ENCODE measurements at regions not wholly inside any gene's neighbourhood (a gene's known extent, or its start where the extent isn't known, plus 50 kb on each side); places are given as distances from the start of the nearest gene placed in this dataset.

GRCh38 chr9:108640230-108640629 is 215.6 kb downstream of the ACTL7B start:
- Histone ChIP-seq H3K27me3 (ENCODE audit: control insufficient read depth in 4 of 4, insufficient read depth in 4 of 4, low read length in 3 of 4) (peaks cover 0 to 4% (median 0%) of the 10 kb centered on the region in 4 donors), H3K9me3 (ENCODE audit: control insufficient read depth in 4 of 4, low read length in 3 of 4) (no peaks in the 10 kb centered on the region), H3K27ac (ENCODE audit: low read depth in 1 of 2, low read length in 2 of 2) (no peak overlapping the region), H3K36me3 (ENCODE audit: control insufficient read depth in 4 of 4, insufficient read depth in 3 of 4, low read depth in 1 of 4, low read length in 3 of 4) (no peaks in the 10 kb centered on the region), H3K4me1 (ENCODE audit: control insufficient read depth in 4 of 4, insufficient read depth in 4 of 4, low read length in 3 of 4) (no peaks in the 10 kb centered on the region), H3K9ac (ENCODE audit: low read depth in 1 of 2, low read length in 2 of 2) (no peak overlapping the region), H3K4me3 (ENCODE audit: low read depth in 1 of 3, low read length in 3 of 3) (no peak overlapping the region)
- DNase-seq (ENCODE audit: low spot score) = no peak
- TF ChIP-seq YY1 (IDR thresholded peaks at IDR 0.05) (no peak), FOXA1 (IDR thresholded peaks at IDR 0.05) (no peak), NR2F2 (IDR thresholded peaks at IDR 0.05) (no peak)
- WGBS = 94% methylated on average over 1 of the region's 1 CpG

- H3K4me3 ChIP-seq (ENCODE audit: low read depth in 1 of 3, low read length in 3 of 3) = no peak overlapping the region
- H3K9me3 ChIP-seq (ENCODE audit: control insufficient read depth in 4 of 4, low read length in 3 of 4) = no peaks in the 10 kb centered on the region
- no peak for TF ChIP-seq REST (IDR thresholded peaks at IDR 0.05)
- no peak for TF ChIP-seq SP1 (IDR thresholded peaks at IDR 0.05)
- no peak for TF ChIP-seq EGR1 (IDR thresholded peaks at IDR 0.05; ENCODE audit: low read depth in 2 of 2)
- no peak for TF ChIP-seq CTCF (IDR thresholded peaks at IDR 0.05; ENCODE audit: low read depth, low read length, missing input control)
- no peak for TF ChIP-seq RAD21 (IDR thresholded peaks at IDR 0.05)
- TF ChIP-seq NR2F2 (IDR thresholded peaks at IDR 0.05) = no peak
- no peak for TF ChIP-seq MAX (IDR thresholded peaks at IDR 0.05)
- TF ChIP-seq RXRA (IDR thresholded peaks at IDR 0.05) = no peak
- no peak for TF ChIP-seq HNF4A (conservative IDR thresholded peaks at IDR 0.05)
- no peak for TF ChIP-seq ZBTB33 (IDR thresholded peaks at IDR 0.05)
- TF ChIP-seq ATF3 (IDR thresholded peaks at IDR 0.05) = no peak
- no peak for TF ChIP-seq GABPA (IDR thresholded peaks at IDR 0.05 in 1 of 2, conservative IDR thresholded peaks at IDR 0.05 in 1 of 2)
- TF ChIP-seq HNF4G (IDR thresholded peaks at IDR 0.05) = no peak
- TF ChIP-seq FOXA2 (IDR thresholded peaks at IDR 0.05) = no peak
- no peak for TF ChIP-seq JUND (IDR thresholded peaks at IDR 0.05)
- no peak for TF ChIP-seq YY1 (IDR thresholded peaks at IDR 0.05)
- no peak for TF ChIP-seq TAF1 (conservative IDR thresholded peaks at IDR 0.05)
- no peak for TF ChIP-seq FOXA1 (IDR thresholded peaks at IDR 0.05)
- H3K9ac ChIP-seq (ENCODE audit: low read depth in 1 of 2, low read length in 2 of 2) = no peak overlapping the region
- DNase-seq (ENCODE audit: low spot score) = no peak
- peaks cover 0 to 4% (median 0%) of the 10 kb centered on the region in 4 donors for H3K27me3 ChIP-seq (ENCODE audit: control insufficient read depth in 4 of 4, insufficient read depth in 4 of 4, low read length in 3 of 4)
- H3K36me3 ChIP-seq (ENCODE audit: control insufficient read depth in 4 of 4, insufficient read depth in 3 of 4, low read depth in 1 of 4, low read length in 3 of 4) = no peaks in the 10 kb centered on the region
- no peak overlapping the region for H3K27ac ChIP-seq (ENCODE audit: low read depth in 1 of 2, low read length in 2 of 2)
- no peaks in the 10 kb centered on the region for H3K4me1 ChIP-seq (ENCODE audit: control insufficient read depth in 4 of 4, insufficient read depth in 4 of 4, low read length in 3 of 4)
- 66% methylated on average over 3 of the region's 3 CpGs for WGBS
Measured at GRCh38 chr9:108639696-108640095, 216.1 kb downstream of the ACTL7B start.
